Mesendoderm (in vitro differentiated cells): ENCODE measurements at regions not wholly inside any gene's neighbourhood (a gene's known extent, or its start where the extent isn't known, plus 50 kb on each side); places are given as distances from the start of the nearest gene placed in this dataset.

Experiments used
- DNase-seq: peaks from one replicate; pipeline ENCODE4 v3.0.0; 2013
- H2AK5ac ChIP-seq: 2 replicates; pipeline ENCODE4 v1.6.1; 2013; ENCODE audit warnings: low read length, inconsistent platforms
- H2BK120ac ChIP-seq: 2 replicates; pipeline ENCODE4 v1.6.1; 2013; ENCODE audit warnings: low read depth, mild to moderate bottlenecking, low read length, moderate library complexity, mixed read lengths
- H2BK15ac ChIP-seq: replicated peaks from 2 replicates; pipeline ENCODE4 v1.6.1; 2013; ENCODE audit warnings: low read depth, mild to moderate bottlenecking, moderate library complexity
- H2BK5ac ChIP-seq: 2 replicates; pipeline ENCODE4 v1.6.1; 2013; ENCODE audit warnings: low read length, inconsistent platforms
- H3K18ac ChIP-seq: 2 replicates; pipeline ENCODE4 v1.6.1; 2013; ENCODE audit warnings: mild to moderate bottlenecking, low read length, mixed read lengths
- H3K23ac ChIP-seq: one replicate; pipeline ENCODE4 v1.6.1; 2013; ENCODE audit warnings: low read length
- H3K27ac ChIP-seq: 2 replicates; pipeline ENCODE4 v1.5.1; 2013; ENCODE audit warnings: low read depth, mild to moderate bottlenecking, inconsistent platforms, low read length, moderate library complexity
- H3K27me3 ChIP-seq: 2 replicates; pipeline ENCODE4 v1.6.1; 2013; ENCODE audit warnings: low read length, control low read depth, mild to moderate bottlenecking, inconsistent platforms; ENCODE audit not compliant: insufficient read depth, poor library complexity
- H3K36me3 ChIP-seq: 2 replicates; pipeline ENCODE4 v1.6.1; 2013; ENCODE audit warnings: low read length, inconsistent platforms; ENCODE audit not compliant: control insufficient read depth, insufficient read depth
- H3K4ac ChIP-seq: one replicate; pipeline ENCODE4 v1.6.1; 2013; ENCODE audit warnings: low read depth, mild to moderate bottlenecking, low read length, moderate library complexity
- H3K4me1 ChIP-seq: 2 replicates; pipeline ENCODE4 v1.6.1; 2013; ENCODE audit warnings: low read depth, low read length, inconsistent platforms; ENCODE audit not compliant: control insufficient read depth
- H3K4me2 ChIP-seq: 2 replicates; pipeline ENCODE4 v1.6.1; 2013; ENCODE audit warnings: low read length
- H3K4me3 ChIP-seq: 2 replicates; pipeline ENCODE4 v1.5.1; 2013; ENCODE audit warnings: mild to moderate bottlenecking, low read length
- H3K56ac ChIP-seq: one replicate; pipeline ENCODE4 v1.6.1; 2013; ENCODE audit warnings: low read length
- H3K79me1 ChIP-seq: 2 replicates; pipeline ENCODE4 v1.6.1; 2013; ENCODE audit warnings: low read length, inconsistent platforms
- H3K79me2 ChIP-seq: 2 replicates; pipeline ENCODE4 v1.6.1; 2013; ENCODE audit warnings: mild to moderate bottlenecking, low read length; ENCODE audit not compliant: control insufficient read depth, insufficient read depth
- H3K9ac ChIP-seq: 2 replicates; pipeline ENCODE4 v1.6.1; 2013; ENCODE audit warnings: low read length, inconsistent platforms
- H4K5ac ChIP-seq: one replicate; pipeline ENCODE4 v1.6.1; 2013; ENCODE audit warnings: low read length
- H4K8ac ChIP-seq: one replicate; pipeline ENCODE4 v1.6.1; 2013; ENCODE audit warnings: low read depth, mild to moderate bottlenecking, control low read depth, low read length, moderate library complexity
- WGBS: extraction: QIAGEN DNeasy Blood & Tissue Kit; methylation state at CpG from one replicate; pipeline ENCODE4 v1.1.7; 2013; ENCODE audit warnings: low lambda C conversion rate, missing lambda C conversion rate; ENCODE audit not compliant: insufficient coverage; ENCODE audit errors: extremely low coverage; 5-methylcytosine and 5-hydroxymethylcytosine counted together

DNA sequence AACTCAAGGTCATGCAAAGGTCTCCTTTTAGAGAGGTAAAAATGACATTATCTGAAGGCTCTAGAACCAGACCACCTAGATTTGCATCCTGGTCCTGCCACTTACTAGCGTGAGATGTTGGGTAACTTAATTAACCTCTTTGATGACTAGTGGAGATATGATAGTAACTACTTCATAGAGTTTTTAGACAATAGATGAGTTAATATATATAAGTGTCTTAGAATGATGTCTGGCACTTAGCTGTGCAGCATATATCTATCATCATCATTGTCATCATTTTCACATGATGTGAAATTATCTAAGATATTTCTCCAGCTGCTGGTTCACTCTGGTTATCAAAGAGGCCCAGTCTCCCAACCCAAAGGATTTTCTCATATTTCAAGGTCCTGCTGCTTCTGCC is 126.1 kb upstream of the DCLK2 start:
- Histone ChIP-seq H3K36me3 (no peaks in the 10 kb centered on the region), H2AK5ac (no peak overlapping the region), H3K9ac (no peak overlapping the region), H3K79me2 (no peaks in the 10 kb centered on the region), H3K27ac (no peak overlapping the region), H3K18ac (no peak overlapping the region), H3K27me3 (no peaks in the 10 kb centered on the region), H3K4ac (no peak overlapping the region), H4K8ac (no peak overlapping the region), H3K56ac (no peak overlapping the region), H3K4me1 (no peaks in the 10 kb centered on the region), H2BK120ac (no peak overlapping the region), H4K5ac (no peak overlapping the region), H3K4me3 (no peak overlapping the region), H3K79me1 (no peaks in the 10 kb centered on the region), H2BK5ac (no peak overlapping the region), H3K4me2 (no peak overlapping the region), H3K23ac (no peak overlapping the region), H2BK15ac (no peak overlapping the region)
- no peak for DNase-seq
- no CpG with 5 or more reads among the region's 1 CpG for WGBS

DNA sequence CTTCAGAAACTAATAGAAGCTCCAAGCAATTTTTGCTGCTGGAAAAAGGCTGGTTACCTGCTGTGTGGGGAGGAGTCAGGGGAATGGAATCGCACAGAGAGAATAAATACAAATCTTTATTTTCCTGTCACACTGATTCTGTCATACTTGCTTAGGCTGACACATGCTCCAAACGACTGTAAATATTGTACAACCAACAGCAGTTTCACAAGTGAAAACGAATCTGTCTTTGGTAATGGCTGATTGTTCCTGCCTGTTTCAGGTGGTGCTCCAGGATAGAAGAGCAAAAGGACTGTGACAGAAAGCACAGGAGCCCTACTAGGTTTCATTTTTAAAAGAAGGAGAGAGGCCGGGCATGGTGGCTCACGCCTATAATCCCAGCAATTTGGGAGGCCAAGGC is 125.5 kb upstream of the DCLK2 start:
- H3K56ac ChIP-seq, result no peak overlapping the region
- no peak overlapping the region for H3K18ac ChIP-seq
- no peak overlapping the region for H3K27ac ChIP-seq
- H3K79me2 ChIP-seq, result no peaks in the 10 kb centered on the region
- H2AK5ac ChIP-seq, result no peak overlapping the region
- H2BK5ac ChIP-seq, result no peak overlapping the region
- H3K79me1 ChIP-seq, result no peaks in the 10 kb centered on the region
- H3K4me3 ChIP-seq, result no peak overlapping the region
- no peak overlapping the region for H4K8ac ChIP-seq
- no peak overlapping the region for H3K23ac ChIP-seq
- H2BK15ac ChIP-seq, result no peak overlapping the region
- H3K4me2 ChIP-seq, result no peak overlapping the region
- H3K36me3 ChIP-seq, result no peaks in the 10 kb centered on the region
- H3K27me3 ChIP-seq, result no peaks in the 10 kb centered on the region
- no peak for DNase-seq
- WGBS, result no CpG with 5 or more reads among the region's 5 CpGs
- no peak overlapping the region for H2BK120ac ChIP-seq
- H3K4ac ChIP-seq, result no peak overlapping the region
- no peaks in the 10 kb centered on the region for H3K4me1 ChIP-seq
- H4K5ac ChIP-seq, result no peak overlapping the region
- H3K9ac ChIP-seq, result no peak overlapping the region

DNA sequence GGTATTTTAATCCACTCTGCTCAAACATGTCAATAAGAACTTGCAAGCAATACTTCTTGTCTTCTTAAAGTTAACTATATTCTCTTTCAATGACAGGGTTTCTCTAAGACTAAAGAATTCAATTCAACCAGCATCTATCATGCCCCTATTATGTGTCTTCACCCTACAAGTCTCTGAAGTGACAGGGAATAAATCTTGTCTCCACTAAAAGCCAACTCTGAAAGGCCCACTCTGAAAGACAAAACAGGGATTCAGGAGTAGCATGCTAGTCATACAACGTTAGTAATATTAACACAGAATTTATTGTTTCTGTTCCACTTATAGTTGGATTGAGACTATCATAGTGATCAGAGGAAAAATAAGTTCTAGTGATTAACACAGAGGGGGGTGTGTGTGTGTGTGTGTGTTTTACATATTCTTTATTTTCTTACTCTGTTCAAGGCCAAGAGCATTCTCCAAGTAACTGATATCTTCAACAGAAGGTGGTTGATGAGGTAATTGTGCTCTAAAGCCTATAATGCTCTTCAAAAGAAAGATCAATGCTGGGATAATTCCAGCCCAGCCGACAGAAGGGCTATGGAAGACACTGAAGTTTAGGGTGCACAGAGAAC is 122.4 kb upstream of the DCLK2 start:
- Histone ChIP-seq H3K23ac (no peak overlapping the region), H4K8ac (no peak overlapping the region), H3K18ac (no peak overlapping the region), H4K5ac (no peak overlapping the region), H3K56ac (no peak overlapping the region), H3K79me1 (no peaks in the 10 kb centered on the region), H3K79me2 (no peaks in the 10 kb centered on the region), H3K9ac (no peak overlapping the region), H3K4me1 (no peaks in the 10 kb centered on the region), H3K4me2 (no peak overlapping the region), H2BK15ac (no peak overlapping the region), H3K27ac (no peak overlapping the region), H3K4me3 (no peak overlapping the region), H2BK5ac (no peak overlapping the region), H3K27me3 (no peaks in the 10 kb centered on the region), H2AK5ac (no peak overlapping the region), H2BK120ac (no peak overlapping the region), H3K36me3 (no peaks in the 10 kb centered on the region), H3K4ac (no peak overlapping the region)
- DNase-seq, result no peak
- WGBS, result no CpG with 5 or more reads among the region's 2 CpGs

DNA sequence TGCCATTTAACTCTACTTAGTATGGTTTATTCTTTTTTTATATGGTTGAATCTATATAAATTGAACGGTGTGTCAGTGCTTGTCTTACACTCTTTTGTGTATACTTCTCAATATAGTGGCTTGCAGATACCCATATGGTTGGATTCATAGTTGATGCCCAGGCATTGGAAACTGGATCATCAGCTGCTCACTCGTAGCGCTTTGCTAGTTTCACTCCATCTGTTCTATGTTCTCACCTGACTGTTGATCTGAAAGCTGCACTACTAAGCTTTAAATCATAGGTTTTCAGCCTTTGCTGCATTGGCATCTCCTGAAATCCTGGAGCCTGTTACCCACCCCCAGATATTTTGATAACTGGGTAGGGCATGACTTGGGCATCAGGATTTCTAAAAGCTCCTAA is 121.6 kb upstream of the DCLK2 start:
- Histone ChIP-seq H3K27me3 (no peaks in the 10 kb centered on the region), H4K8ac (no peak overlapping the region), H3K56ac (no peak overlapping the region), H3K36me3 (no peaks in the 10 kb centered on the region), H4K5ac (no peak overlapping the region), H2AK5ac (no peak overlapping the region), H2BK15ac (no peak overlapping the region), H3K79me1 (no peaks in the 10 kb centered on the region), H2BK5ac (no peak overlapping the region), H3K18ac (no peak overlapping the region), H3K4me1 (no peaks in the 10 kb centered on the region), H3K4me2 (no peak overlapping the region), H2BK120ac (no peak overlapping the region), H3K9ac (no peak overlapping the region), H3K4me3 (no peak overlapping the region), H3K79me2 (no peaks in the 10 kb centered on the region), H3K23ac (no peak overlapping the region), H3K4ac (no peak overlapping the region), H3K27ac (no peak overlapping the region)
- no peak for DNase-seq
- no CpG with 5 or more reads among the region's 3 CpGs for WGBS

DNA sequence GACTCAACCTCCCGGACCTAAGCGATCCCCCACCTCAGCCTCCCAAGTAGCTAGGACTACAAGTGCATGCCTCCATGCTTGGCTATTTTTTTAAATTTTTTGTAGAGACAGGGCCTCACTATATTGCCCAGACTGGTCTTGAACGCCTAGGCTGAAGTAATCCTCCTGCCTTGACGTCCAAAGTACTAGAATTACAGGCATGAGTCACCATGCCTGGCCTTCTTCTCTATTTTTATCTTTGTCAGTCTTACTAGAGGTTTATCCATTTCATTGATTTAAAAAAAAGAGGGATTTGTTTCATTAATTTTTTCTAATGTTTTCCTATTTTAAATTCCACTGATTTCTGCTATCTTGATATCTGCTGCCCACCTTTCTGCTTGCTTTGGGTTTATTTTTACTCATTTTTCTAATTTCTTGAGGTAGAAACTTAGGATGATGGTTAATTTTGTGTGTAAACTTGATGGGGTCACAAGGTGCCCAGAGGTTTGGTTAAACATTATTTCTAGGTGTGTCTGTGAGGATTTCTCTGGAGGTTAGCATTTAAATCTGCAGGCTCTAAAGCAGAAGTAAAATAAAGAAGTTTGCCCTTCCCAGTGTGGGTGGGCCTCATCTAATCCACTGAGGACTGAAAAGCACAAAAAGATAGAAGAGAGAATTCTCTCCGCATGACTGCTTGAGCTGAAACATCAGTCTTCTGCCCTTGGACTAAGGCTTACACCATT is 116.2 kb upstream of the DCLK2 start:
- Histone ChIP-seq H3K9ac (no peak overlapping the region), H3K23ac (no peak overlapping the region), H4K5ac (no peak overlapping the region), H2BK5ac (no peak overlapping the region), H3K79me1 (no peaks in the 10 kb centered on the region), H3K27ac (no peak overlapping the region), H3K79me2 (no peaks in the 10 kb centered on the region), H2BK15ac (no peak overlapping the region), H3K27me3 (no peaks in the 10 kb centered on the region), H3K36me3 (no peaks in the 10 kb centered on the region), H3K4ac (no peak overlapping the region), H3K4me1 (no peaks in the 10 kb centered on the region), H3K4me3 (no peak overlapping the region), H2AK5ac (no peak overlapping the region), H4K8ac (no peak overlapping the region), H2BK120ac (no peak overlapping the region), H3K18ac (no peak overlapping the region), H3K56ac (no peak overlapping the region), H3K4me2 (no peak overlapping the region)
- WGBS, result no CpG with 5 or more reads among the region's 5 CpGs
- DNase-seq, result no peak
